Endothelial cell of umbilical vein (primary cell): ENCODE measurements at regions not wholly inside any gene's neighbourhood (a gene's known extent, or its start where the extent isn't known, plus 50 kb on each side); places are given as distances from the start of the nearest gene placed in this dataset.

Experiments
- BruUV-seq: library from RNA; stranded (reverse); fragments of 400-500 nt; replicated peaks from 2 replicates; lab custom pipeline; 2021; lab: Mats Ljungman, UMichigan
- CTCF ChIA-PET: fragments of 300-600, 350-600 bp; sonication (Branson Sonifier 250); formaldehyde crosslinking; loops from one replicate; lab custom pipeline; 2021; ENCODE audit warnings: antibody characterized with exemption, inconsistent platforms; lab: Charles Lee
- POLR2A ChIA-PET: fragments of 300-600, 350-600 bp; sonication (Branson Sonifier 250); formaldehyde crosslinking; loops from one replicate; lab custom pipeline; 2021; ENCODE audit warnings: antibody characterized with exemption, inconsistent platforms; lab: Charles Lee
- DNase-seq: peaks from one replicate; pipeline ENCODE4 v3.0.0-alpha.2; 2011; ENCODE audit warnings: low read depth, low spot score
- FAIRE-seq: peaks from 2 replicates; lab custom pipeline; 2011; peaks lifted over from hg19 to GRCh38; lab: Jason Lieb, UNC
- H2AFZ ChIP-seq: 2 replicates; pipeline ENCODE4 v1.6.0; 2012; ENCODE audit warnings: low read depth, low read length, control low read depth, inconsistent platforms
- H3K27ac ChIP-seq: 2 replicates; pipeline ENCODE4 v1.5.1; 2011; ENCODE audit warnings: low read depth, mild to moderate bottlenecking, control low read depth, low read length, moderate library complexity; ENCODE audit not compliant: insufficient read depth
- H3K27me3 ChIP-seq, 2 experiments: 2 replicates each; pipeline versions ENCODE4 v1.6.0 to v1.6.1; 2011; ENCODE audit warnings: low read length in 2 of 2, mixed read lengths in 1 of 2; ENCODE audit not compliant: control insufficient read depth in 2 of 2, insufficient read depth in 2 of 2
- H3K36me3 ChIP-seq, 2 experiments: 2 replicates in 1 of 2; 3 replicates in 1 of 2; pipeline ENCODE4 v1.5.1; 2011; ENCODE audit warnings: low read length in 2 of 2, mild to moderate bottlenecking in 1 of 2, moderate library complexity in 1 of 2; ENCODE audit not compliant: control insufficient read depth in 2 of 2, insufficient read depth in 2 of 2; ENCODE audit errors: extremely low read depth in 1 of 2
- H3K4me1 ChIP-seq: 3 replicates; pipeline ENCODE4 v1.5.1; 2011; ENCODE audit warnings: mild to moderate bottlenecking, low read length; ENCODE audit not compliant: control insufficient read depth, insufficient read depth; ENCODE audit errors: extremely low read depth
- H3K4me2 ChIP-seq: 2 replicates; pipeline ENCODE4 v1.6.1; 2011; ENCODE audit warnings: low read length, control low read depth, mixed read lengths; ENCODE audit not compliant: insufficient read depth
- H3K4me3 ChIP-seq, 3 experiments: fragments of 200-600 bp in 1 of 3; sonication (generic), shearing (Covaris generic) in 1 of 3; replicated peaks in 1 of 3; 2 replicates each; pipeline ENCODE4 v1.5.1; 2011 to 2016; ENCODE audit warnings: control low read depth in 3 of 3, low read length in 3 of 3, mild to moderate bottlenecking in 2 of 3, inconsistent platforms in 1 of 3, low read depth in 1 of 3, moderate library complexity in 1 of 3; ENCODE audit not compliant: insufficient read depth in 1 of 3
- H3K79me2 ChIP-seq: 2 replicates; pipeline ENCODE4 v1.6.0; 2012; ENCODE audit warnings: low read length, inconsistent platforms; ENCODE audit not compliant: control insufficient read depth, insufficient read depth
- H3K9ac ChIP-seq: replicated peaks from 2 replicates; pipeline ENCODE3; 2011; ENCODE audit warnings: low read length, control low read depth; ENCODE audit not compliant: insufficient read depth; ENCODE audit errors: extremely low read depth
- H3K9me1 ChIP-seq: replicated peaks from 3 replicates; pipeline ENCODE4 v1.6.0; 2011; ENCODE audit warnings: mild to moderate bottlenecking, low read length; ENCODE audit not compliant: control insufficient read depth, insufficient read depth; ENCODE audit errors: extremely low read depth
- H3K9me3 ChIP-seq: replicated peaks from 2 replicates; pipeline ENCODE4 v1.5.1; 2012; ENCODE audit warnings: low read length, inconsistent platforms; ENCODE audit not compliant: control insufficient read depth, insufficient read depth
- H4K20me1 ChIP-seq: replicated peaks from 2 replicates; pipeline ENCODE3; 2011; ENCODE audit warnings: mild to moderate bottlenecking, low read length; ENCODE audit not compliant: control insufficient read depth, insufficient read depth; ENCODE audit errors: extremely low read depth
- EZH2 ChIP-seq: IDR thresholded peaks from 2 replicates; pipeline ENCODE4 v1.6.1; 2012; ENCODE audit warnings: borderline replicate concordance, low read depth, mild to moderate bottlenecking, moderate library complexity, low read length, inconsistent platforms; ENCODE audit not compliant: severe bottlenecking
- FOS ChIP-seq: IDR thresholded peaks from 2 replicates; pipeline ENCODE4 v1.6.1; 2011; ENCODE audit warnings: mild to moderate bottlenecking, low read length, moderate library complexity, borderline replicate concordance; ENCODE audit not compliant: insufficient read depth
- GATA2 ChIP-seq: IDR thresholded peaks from 2 replicates; pipeline ENCODE4 v1.7.0; 2011; ENCODE audit warnings: low read depth, mild to moderate bottlenecking, moderate library complexity, mixed read lengths, low read length; ENCODE audit not compliant: insufficient read length, insufficient read depth
- JUN ChIP-seq: IDR thresholded peaks from 2 replicates; pipeline ENCODE4 v1.6.1; 2011; ENCODE audit warnings: borderline replicate concordance, low read depth; ENCODE audit not compliant: insufficient read length, insufficient read depth
- MAX ChIP-seq: IDR thresholded peaks from 2 replicates; pipeline ENCODE4 v1.6.1; 2011; ENCODE audit not compliant: insufficient read depth, insufficient read length
- MYC ChIP-seq: IDR thresholded peaks from one replicate; pipeline ENCODE4 v1.6.1; 2011; ENCODE audit warnings: mild to moderate bottlenecking, low read depth, low read length
- POLR2A ChIP-seq: IDR thresholded peaks from 2 replicates; pipeline ENCODE4 v1.6.1; 2012; ENCODE audit warnings: low read depth, mild to moderate bottlenecking, control low read depth, low read length
- POLR2AphosphoS5 ChIP-seq: IDR thresholded peaks from 2 replicates; pipeline ENCODE4 v1.6.1; 2012; ENCODE audit warnings: low read depth, mild to moderate bottlenecking, control low read depth, low read length, moderate library complexity; ENCODE audit not compliant: insufficient read depth
- dilution Hi-C: fragments of 300-500 bp; cut with MboI; formaldehyde crosslinking; loops from one replicate; pipeline ENCODE4 v1.15.0; 2019; ENCODE audit warnings: low sequenced_read_pairs; ENCODE audit not compliant: extremely low pct_ligation_motif_present
- intact Hi-C: fragments of 100-400 bp; cut with micrococcal nuclease; formaldehyde crosslinking; loops from one replicate; pipeline ENCODE4 v1.10.0; 2022
- TF ChIP-seq, protein P1 (sequence below), 2 donors: IDR thresholded peaks; 1 replicate in 1 of 2; 2 replicates in 1 of 2; pipeline ENCODE4 v1.5.1; 2011; ENCODE audit warnings: low read length in 2 of 2, mild to moderate bottlenecking in 2 of 2, moderate library complexity in 2 of 2, control low read depth in 1 of 2, inconsistent platforms in 1 of 2, low read depth in 1 of 2; ENCODE audit not compliant: insufficient read depth in 1 of 2; ENCODE audit errors: extremely low read depth in 1 of 2

DNA sequence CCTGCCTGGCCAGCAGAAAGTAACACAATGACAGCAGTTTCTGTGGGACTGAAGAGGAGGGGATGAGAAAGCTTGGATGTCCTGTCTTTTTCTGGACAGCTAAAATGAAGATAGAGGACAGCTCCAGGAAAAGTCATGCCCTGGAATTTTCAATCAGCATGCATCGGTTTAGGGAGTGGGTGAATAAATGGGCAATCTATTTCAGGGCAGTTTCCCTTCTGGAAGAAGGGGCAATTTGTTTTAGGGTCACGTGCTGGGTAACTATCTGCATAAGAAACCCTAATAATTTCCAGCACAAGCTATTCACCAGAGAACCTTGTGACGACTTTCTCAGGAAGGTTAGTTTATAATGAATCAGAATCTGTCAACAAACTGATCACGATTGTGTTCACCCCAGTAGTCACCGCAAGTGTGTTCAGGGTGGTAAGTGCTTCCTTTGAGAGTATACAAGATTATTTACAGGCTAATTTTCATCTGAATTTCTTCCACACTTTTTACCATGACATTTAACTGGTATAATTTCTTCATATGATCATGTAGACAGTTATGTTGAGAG is 318.0 kb upstream of the GBE1 start:
- DNase-seq (no peak), FAIRE-seq (no peak)
- BruUV-seq: no TSS peak
- TF ChIP-seq, protein P1, sequence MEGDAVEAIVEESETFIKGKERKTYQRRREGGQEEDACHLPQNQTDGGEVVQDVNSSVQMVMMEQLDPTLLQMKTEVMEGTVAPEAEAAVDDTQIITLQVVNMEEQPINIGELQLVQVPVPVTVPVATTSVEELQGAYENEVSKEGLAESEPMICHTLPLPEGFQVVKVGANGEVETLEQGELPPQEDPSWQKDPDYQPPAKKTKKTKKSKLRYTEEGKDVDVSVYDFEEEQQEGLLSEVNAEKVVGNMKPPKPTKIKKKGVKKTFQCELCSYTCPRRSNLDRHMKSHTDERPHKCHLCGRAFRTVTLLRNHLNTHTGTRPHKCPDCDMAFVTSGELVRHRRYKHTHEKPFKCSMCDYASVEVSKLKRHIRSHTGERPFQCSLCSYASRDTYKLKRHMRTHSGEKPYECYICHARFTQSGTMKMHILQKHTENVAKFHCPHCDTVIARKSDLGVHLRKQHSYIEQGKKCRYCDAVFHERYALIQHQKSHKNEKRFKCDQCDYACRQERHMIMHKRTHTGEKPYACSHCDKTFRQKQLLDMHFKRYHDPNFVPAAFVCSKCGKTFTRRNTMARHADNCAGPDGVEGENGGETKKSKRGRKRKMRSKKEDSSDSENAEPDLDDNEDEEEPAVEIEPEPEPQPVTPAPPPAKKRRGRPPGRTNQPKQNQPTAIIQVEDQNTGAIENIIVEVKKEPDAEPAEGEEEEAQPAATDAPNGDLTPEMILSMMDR (IDR thresholded peaks at IDR 0.05; ENCODE audit: extremely low read depth in 1 of 2, insufficient read depth in 1 of 2, low read depth in 1 of 2, low read length in 2 of 2): no peak
- TF ChIP-seq GATA2 (no peak), MAX (no peak), FOS (no peak), EZH2 (no peak), POLR2AphosphoS5 (no peak), MYC (no peak), POLR2A (no peak), JUN (no peak)
- Histone ChIP-seq H3K36me3 (no peaks in the 10 kb centered on the region), H4K20me1 (no peaks in the 10 kb centered on the region), H3K4me3 (no peak overlapping the region), H3K27ac (no peak overlapping the region), H3K9me3 (no peaks in the 10 kb centered on the region), H3K4me1 (peaks cover 25% of the 10 kb centered on the region), H2AFZ (peak overlapping the region; percentile 35), H3K9ac (no peak overlapping the region), H3K79me2 (no peaks in the 10 kb centered on the region), H3K4me2 (no peak overlapping the region), H3K27me3 (no peaks in the 10 kb centered on the region), H3K9me1 (no peaks in the 10 kb centered on the region)
- ChIA-PET POLR2A (no interaction called here), CTCF (interaction anchor here (1.0 to 2.1 kb wide), 2 partner anchors 12 to 53 kb away, joined by 4 to 9 read pairs; no protein-coding TSS in a partner anchor)
- intact Hi-C loops: no loop called here
- dilution Hi-C loops: no loop called here
